Gastrocnemius medialis (tissue), 4 donors: ENCODE measurements at regions not wholly inside any gene's neighbourhood (a gene's known extent, or its start where the extent isn't known, plus 50 kb on each side); places are given as distances from the start of the nearest gene placed in this dataset.

Source experiments
- POLR2A ChIP-seq, 2 donors: fragments of 450-650 bp; IDR thresholded peaks; one replicate each; pipeline ENCODE4 v1.6.1; 2017; ENCODE audit warnings: antibody characterized with exemption in 2 of 2, mild to moderate bottlenecking in 2 of 2, moderate library complexity in 2 of 2
- TF ChIP-seq, protein P1 (sequence below), 5 experiments: fragments of 450-650 bp in 3 of 5; fragments of 200-600 bp in 2 of 5; sonication (generic) in 2 of 5; IDR thresholded peaks in 4 of 5; conservative IDR thresholded peaks in 1 of 5; 1 replicate in 4 of 5; 2 replicates in 1 of 5; pipeline ENCODE4 v1.5.1; 2016 to 2019; ENCODE audit warnings: antibody characterized with exemption in 5 of 5, mild to moderate bottlenecking in 3 of 5, moderate library complexity in 3 of 5

DNA sequence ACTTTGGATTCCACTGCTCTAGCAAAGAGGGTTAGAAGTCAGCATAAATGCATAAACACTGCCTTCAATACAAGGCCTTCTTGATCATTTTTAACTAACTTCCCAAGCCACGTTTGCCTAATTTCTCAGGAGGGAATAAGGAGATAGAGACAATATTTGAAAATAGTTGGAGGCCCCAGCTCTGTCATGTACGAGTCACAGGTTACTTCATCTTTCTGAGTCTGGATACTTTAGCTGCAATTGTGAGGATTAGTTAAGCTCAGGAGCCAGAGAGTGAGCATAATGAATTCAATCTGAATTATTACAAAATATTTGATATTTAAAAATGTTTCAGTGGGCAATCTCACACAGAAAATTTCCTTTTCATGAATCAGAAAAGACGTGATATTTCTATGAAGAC is 298.9 kb downstream of the SHOX2 start:
- TF ChIP-seq, protein P1, sequence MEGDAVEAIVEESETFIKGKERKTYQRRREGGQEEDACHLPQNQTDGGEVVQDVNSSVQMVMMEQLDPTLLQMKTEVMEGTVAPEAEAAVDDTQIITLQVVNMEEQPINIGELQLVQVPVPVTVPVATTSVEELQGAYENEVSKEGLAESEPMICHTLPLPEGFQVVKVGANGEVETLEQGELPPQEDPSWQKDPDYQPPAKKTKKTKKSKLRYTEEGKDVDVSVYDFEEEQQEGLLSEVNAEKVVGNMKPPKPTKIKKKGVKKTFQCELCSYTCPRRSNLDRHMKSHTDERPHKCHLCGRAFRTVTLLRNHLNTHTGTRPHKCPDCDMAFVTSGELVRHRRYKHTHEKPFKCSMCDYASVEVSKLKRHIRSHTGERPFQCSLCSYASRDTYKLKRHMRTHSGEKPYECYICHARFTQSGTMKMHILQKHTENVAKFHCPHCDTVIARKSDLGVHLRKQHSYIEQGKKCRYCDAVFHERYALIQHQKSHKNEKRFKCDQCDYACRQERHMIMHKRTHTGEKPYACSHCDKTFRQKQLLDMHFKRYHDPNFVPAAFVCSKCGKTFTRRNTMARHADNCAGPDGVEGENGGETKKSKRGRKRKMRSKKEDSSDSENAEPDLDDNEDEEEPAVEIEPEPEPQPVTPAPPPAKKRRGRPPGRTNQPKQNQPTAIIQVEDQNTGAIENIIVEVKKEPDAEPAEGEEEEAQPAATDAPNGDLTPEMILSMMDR (IDR thresholded peaks at IDR 0.05 in 4 of 5, conservative IDR thresholded peaks at IDR 0.05 in 1 of 5): no peak
- TF ChIP-seq POLR2A (IDR thresholded peaks at IDR 0.05): no peak
